ENCODE measurements at regions not wholly inside any gene's neighbourhood (a gene's known extent, or its start where the extent isn't known, plus 50 kb on each side); places are given as distances from the start of the nearest gene placed in this dataset.

GRCh38 chr10:117424883-117425649 is 49.8 kb upstream of the PDZD8 start:
- no peak for TF ChIP-seq CTCF (IDR thresholded peaks at IDR 0.05)
- no peak for TF ChIP-seq POLR2A (IDR thresholded peaks at IDR 0.05)
